ENCODE measurements at regions not wholly inside any gene's neighbourhood (a gene's known extent, or its start where the extent isn't known, plus 50 kb on each side); places are given as distances from the start of the nearest gene placed in this dataset.

DNA sequence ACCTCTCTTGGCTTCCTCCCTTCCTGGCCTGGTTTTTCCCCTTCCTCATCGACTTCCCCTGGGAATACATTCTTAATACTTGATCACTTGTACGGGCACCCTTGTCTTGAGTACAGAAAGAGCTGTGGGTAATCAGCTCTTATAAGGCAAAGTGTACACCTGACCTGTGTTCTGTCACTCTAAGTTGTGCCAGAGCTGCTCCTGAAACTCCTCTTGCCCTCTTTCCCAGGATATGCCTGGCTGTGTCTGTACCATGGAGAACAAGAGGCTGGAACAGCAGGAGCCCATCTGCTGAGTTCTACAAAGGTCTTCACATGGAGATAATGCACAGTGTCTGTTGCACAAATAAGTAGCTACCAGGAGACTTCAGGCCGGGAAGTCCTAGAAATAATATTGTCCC, 110.1 kb downstream of the FOXA2 start:
- Histone ChIP-seq H3K4me2 (no peak overlapping the region), H3K4me3 (no peak overlapping the region), H3K27me3 (ENCODE audit: insufficient read depth, low read depth) (no peaks in the 10 kb centered on the region), H3K9me2 (ENCODE audit: insufficient read depth) (no peaks in the 10 kb centered on the region), H3K4me1 (replicated peaks; ENCODE audit: insufficient read depth) (peaks cover 15% of the 10 kb centered on the region; the same call in 1 of the 2 replicates), H3K9me3 (ENCODE audit: insufficient read depth, low read depth) (no peaks in the 10 kb centered on the region), H3F3A (ENCODE audit: insufficient read depth, low read depth) (peaks cover 11% of the 10 kb centered on the region; the same call in 1 of the 2 replicates), H3K36me3 (ENCODE audit: low read depth) (no peaks in the 10 kb centered on the region), H3K27ac (no peak overlapping the region), H3K79me2 (ENCODE audit: low read depth) (no peaks in the 10 kb centered on the region), H4K20me1 (ENCODE audit: insufficient read depth) (no peaks in the 10 kb centered on the region), H2AFZ (no peak overlapping the region)
- TF ChIP-seq, protein P1, sequence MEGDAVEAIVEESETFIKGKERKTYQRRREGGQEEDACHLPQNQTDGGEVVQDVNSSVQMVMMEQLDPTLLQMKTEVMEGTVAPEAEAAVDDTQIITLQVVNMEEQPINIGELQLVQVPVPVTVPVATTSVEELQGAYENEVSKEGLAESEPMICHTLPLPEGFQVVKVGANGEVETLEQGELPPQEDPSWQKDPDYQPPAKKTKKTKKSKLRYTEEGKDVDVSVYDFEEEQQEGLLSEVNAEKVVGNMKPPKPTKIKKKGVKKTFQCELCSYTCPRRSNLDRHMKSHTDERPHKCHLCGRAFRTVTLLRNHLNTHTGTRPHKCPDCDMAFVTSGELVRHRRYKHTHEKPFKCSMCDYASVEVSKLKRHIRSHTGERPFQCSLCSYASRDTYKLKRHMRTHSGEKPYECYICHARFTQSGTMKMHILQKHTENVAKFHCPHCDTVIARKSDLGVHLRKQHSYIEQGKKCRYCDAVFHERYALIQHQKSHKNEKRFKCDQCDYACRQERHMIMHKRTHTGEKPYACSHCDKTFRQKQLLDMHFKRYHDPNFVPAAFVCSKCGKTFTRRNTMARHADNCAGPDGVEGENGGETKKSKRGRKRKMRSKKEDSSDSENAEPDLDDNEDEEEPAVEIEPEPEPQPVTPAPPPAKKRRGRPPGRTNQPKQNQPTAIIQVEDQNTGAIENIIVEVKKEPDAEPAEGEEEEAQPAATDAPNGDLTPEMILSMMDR (conservative IDR thresholded peaks at IDR 0.05), result no peak
- TF ChIP-seq EZH2 (IDR thresholded peaks at IDR 0.05; ENCODE audit: low read depth), result no peak
- intact Hi-C loops (cut with micrococcal nuclease; ENCODE audit: unreplicated experiment), result no loop called here
- no peak for DNase-seq
- POLR2A ChIA-PET (ENCODE audit: unreplicated experiment), result no interaction called here
- no TSS peak for BruUV-seq (replicated peaks)
- CTCF ChIA-PET, result no interaction called here

DNA sequence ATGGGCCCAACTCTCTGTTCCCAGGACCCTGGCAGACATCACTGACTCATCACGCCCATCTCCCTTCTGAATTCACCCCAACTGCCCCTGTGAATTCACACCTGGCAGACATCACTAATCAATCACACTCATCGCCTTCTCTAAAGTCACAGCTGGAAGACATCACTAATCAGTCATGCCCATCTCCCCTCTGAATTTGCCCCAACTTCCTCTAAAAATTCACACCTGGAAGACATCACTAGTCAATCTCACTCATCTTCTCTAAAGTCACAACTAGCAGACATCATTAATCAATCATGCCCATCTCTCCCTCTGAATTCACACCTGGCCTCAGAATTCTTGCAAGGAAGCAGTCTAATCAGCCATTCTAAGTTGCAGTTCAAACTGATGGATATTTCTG, 111.1 kb downstream of the FOXA2 start:
- Histone ChIP-seq H3K79me2 (ENCODE audit: low read depth) (no peaks in the 10 kb centered on the region), H2AFZ (no peak overlapping the region), H3K4me3 (no peak overlapping the region), H3F3A (ENCODE audit: insufficient read depth, low read depth) (peaks cover 11% of the 10 kb centered on the region; the same call in 1 of the 2 replicates), H3K4me1 (replicated peaks; ENCODE audit: insufficient read depth) (peaks cover 15% of the 10 kb centered on the region; the same call in 1 of the 2 replicates), H3K9me3 (ENCODE audit: insufficient read depth, low read depth) (no peaks in the 10 kb centered on the region), H3K36me3 (ENCODE audit: low read depth) (no peaks in the 10 kb centered on the region), H3K9me2 (ENCODE audit: insufficient read depth) (no peaks in the 10 kb centered on the region), H3K27me3 (ENCODE audit: insufficient read depth, low read depth) (no peaks in the 10 kb centered on the region), H4K20me1 (ENCODE audit: insufficient read depth) (no peaks in the 10 kb centered on the region), H3K4me2 (no peak overlapping the region), H3K27ac (no peak overlapping the region)
- no peak for TF ChIP-seq EZH2 (IDR thresholded peaks at IDR 0.05; ENCODE audit: low read depth)
- TF ChIP-seq, protein P1 (conservative IDR thresholded peaks at IDR 0.05), result no peak
- DNase-seq, result no peak
- CTCF ChIA-PET, result no interaction called here
- intact Hi-C loops (cut with micrococcal nuclease; ENCODE audit: unreplicated experiment), result no loop called here
- BruUV-seq (replicated peaks), result no TSS peak
- POLR2A ChIA-PET (ENCODE audit: unreplicated experiment), result no interaction called here

DNA sequence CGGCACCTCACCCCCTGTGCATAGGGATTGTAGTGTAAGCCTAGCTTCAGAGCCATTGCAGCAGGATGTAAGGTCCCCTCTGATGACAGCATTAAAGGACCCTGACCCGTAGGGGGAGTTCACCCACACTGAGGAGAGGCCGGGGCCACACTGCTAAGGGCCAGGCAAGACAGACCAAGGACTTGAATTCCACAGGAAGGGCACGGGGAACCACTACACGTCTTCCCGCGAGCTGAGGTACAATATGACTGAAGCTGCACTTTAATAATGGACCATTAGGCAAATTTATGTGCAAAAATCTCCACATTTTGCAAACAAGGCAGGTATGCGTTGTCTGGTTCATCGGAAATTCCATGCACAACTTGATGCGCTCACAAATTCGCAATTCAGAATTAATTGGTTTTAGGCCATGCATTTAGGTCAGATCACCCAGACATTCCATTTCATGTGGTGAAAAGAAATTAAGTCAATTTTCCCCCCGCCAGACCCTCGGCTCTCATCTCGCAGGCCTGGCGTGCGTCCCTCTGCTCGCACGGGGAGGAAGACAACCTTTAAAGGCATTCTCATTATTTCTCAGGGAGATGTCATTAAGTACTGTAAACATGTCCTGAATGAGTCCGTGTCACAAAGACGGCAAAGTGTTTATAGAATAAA, 111.8 kb downstream of the FOXA2 start:
- Histone ChIP-seq H3F3A (ENCODE audit: insufficient read depth, low read depth) (peaks cover 11% of the 10 kb centered on the region; the same call in 1 of the 2 replicates), H3K36me3 (ENCODE audit: low read depth) (no peaks in the 10 kb centered on the region), H2AFZ (no peak overlapping the region), H3K27ac (no peak overlapping the region), H3K9me3 (ENCODE audit: insufficient read depth, low read depth) (no peaks in the 10 kb centered on the region), H3K9me2 (ENCODE audit: insufficient read depth) (no peaks in the 10 kb centered on the region), H3K79me2 (ENCODE audit: low read depth) (no peaks in the 10 kb centered on the region), H3K4me1 (replicated peaks; ENCODE audit: insufficient read depth) (peaks cover 15% of the 10 kb centered on the region; the same call in 1 of the 2 replicates), H3K27me3 (ENCODE audit: insufficient read depth, low read depth) (no peaks in the 10 kb centered on the region), H4K20me1 (ENCODE audit: insufficient read depth) (no peaks in the 10 kb centered on the region), H3K4me2 (no peak overlapping the region), H3K4me3 (no peak overlapping the region)
- DNase-seq, result no peak
- POLR2A ChIA-PET (ENCODE audit: unreplicated experiment), result no interaction called here
- CTCF ChIA-PET, result no interaction called here
- intact Hi-C loops (cut with micrococcal nuclease; ENCODE audit: unreplicated experiment), result no loop called here
- no peak for TF ChIP-seq EZH2 (IDR thresholded peaks at IDR 0.05; ENCODE audit: low read depth)
- TF ChIP-seq, protein P1 (conservative IDR thresholded peaks at IDR 0.05), result no peak
- BruUV-seq (replicated peaks), result no TSS peak
